22Rv1 (cell line): ENCODE measurements at regions not wholly inside any gene's neighbourhood (a gene's known extent, or its start where the extent isn't known, plus 50 kb on each side); places are given as distances from the start of the nearest gene placed in this dataset.

ENCODE experiments used
- H3K27ac ChIP-seq: fragments of 450-650 bp; 2 replicates; pipeline ENCODE4 v1.5.1; 2017
- ZFX ChIP-seq: fragments of 450-650 bp; IDR thresholded peaks from 2 replicates; pipeline ENCODE4 v1.6.1; 2017; ENCODE audit warnings: antibody characterized with exemption, borderline replicate concordance
- TF ChIP-seq, protein P1 (sequence below): fragments of 450-650 bp; IDR thresholded peaks from 2 replicates; pipeline ENCODE4 v1.5.1; 2017; ENCODE audit warnings: mild to moderate bottlenecking

GRCh38 chr5:103772248-103772647, 209.7 kb upstream of the NUDT12 start:
- TF ChIP-seq ZFX: no peak
- TF ChIP-seq, protein P1, sequence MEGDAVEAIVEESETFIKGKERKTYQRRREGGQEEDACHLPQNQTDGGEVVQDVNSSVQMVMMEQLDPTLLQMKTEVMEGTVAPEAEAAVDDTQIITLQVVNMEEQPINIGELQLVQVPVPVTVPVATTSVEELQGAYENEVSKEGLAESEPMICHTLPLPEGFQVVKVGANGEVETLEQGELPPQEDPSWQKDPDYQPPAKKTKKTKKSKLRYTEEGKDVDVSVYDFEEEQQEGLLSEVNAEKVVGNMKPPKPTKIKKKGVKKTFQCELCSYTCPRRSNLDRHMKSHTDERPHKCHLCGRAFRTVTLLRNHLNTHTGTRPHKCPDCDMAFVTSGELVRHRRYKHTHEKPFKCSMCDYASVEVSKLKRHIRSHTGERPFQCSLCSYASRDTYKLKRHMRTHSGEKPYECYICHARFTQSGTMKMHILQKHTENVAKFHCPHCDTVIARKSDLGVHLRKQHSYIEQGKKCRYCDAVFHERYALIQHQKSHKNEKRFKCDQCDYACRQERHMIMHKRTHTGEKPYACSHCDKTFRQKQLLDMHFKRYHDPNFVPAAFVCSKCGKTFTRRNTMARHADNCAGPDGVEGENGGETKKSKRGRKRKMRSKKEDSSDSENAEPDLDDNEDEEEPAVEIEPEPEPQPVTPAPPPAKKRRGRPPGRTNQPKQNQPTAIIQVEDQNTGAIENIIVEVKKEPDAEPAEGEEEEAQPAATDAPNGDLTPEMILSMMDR: no peak
- H3K27ac ChIP-seq: no peak overlapping the region

DNA sequence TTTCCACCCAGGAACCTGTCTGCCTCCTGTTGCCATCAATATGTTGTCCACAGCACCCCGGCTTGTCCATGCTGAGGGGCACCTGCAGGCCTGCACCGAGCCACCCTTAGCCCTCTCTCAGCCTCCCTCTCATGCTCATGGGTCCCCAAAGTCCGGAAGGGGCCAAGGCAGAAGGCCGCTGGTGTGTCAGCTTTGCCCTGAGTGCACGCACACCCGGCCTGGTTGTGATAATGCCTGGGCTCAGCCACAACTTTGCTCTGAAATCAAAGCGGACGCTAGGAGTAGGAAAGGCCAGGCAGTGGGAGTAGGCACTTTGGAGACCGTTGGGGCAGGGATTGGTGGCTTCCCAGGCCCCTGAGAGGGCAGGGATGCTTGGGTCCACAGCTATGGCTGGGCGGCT, 201.8 kb upstream of the NUDT12 start:
- TF ChIP-seq, protein P1: no peak
- no peak for TF ChIP-seq ZFX
- no peak overlapping the region for H3K27ac ChIP-seq

DNA sequence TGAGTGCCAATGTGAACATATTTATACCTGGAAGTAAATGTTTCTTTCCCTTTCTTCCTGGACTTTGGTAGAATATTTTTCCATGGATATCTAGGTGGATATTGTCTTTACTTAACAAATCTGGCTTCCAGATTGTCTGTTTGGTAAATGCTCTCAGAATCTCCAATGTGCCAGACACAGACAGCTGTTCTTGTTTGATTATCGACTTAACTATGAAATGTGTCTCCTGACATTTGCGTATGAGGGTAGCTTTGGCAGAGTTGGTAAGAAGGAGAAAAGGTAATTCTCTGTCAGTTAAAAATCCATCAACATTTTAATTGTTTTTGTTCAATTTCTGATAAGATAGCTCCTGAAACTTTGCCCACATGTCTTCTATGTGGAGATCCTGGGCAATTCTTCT, 196.4 kb upstream of the NUDT12 start:
- no peak for TF ChIP-seq ZFX
- TF ChIP-seq, protein P1: no peak
- H3K27ac ChIP-seq: no peak overlapping the region

DNA sequence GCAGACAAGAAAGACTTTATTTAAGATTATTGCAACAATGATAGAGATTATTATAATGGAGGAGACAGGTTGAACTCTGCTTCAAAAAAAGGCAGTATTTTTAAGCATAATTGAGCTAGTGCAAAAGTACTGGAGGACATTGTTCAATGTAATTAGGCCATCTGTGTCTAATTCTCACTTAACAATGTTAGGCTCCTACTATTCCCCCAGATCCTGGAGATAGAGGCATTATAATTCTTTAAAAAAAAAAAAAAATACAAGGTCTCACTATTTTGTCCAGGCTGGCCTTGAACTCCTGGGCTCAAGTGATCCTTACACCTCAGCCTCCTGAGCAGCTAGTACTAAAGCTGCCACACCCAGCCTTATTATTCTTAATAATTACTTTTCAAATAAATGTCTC, 193.4 kb upstream of the NUDT12 start:
- no peak overlapping the region for H3K27ac ChIP-seq
- no peak for TF ChIP-seq ZFX
- TF ChIP-seq, protein P1: no peak

DNA sequence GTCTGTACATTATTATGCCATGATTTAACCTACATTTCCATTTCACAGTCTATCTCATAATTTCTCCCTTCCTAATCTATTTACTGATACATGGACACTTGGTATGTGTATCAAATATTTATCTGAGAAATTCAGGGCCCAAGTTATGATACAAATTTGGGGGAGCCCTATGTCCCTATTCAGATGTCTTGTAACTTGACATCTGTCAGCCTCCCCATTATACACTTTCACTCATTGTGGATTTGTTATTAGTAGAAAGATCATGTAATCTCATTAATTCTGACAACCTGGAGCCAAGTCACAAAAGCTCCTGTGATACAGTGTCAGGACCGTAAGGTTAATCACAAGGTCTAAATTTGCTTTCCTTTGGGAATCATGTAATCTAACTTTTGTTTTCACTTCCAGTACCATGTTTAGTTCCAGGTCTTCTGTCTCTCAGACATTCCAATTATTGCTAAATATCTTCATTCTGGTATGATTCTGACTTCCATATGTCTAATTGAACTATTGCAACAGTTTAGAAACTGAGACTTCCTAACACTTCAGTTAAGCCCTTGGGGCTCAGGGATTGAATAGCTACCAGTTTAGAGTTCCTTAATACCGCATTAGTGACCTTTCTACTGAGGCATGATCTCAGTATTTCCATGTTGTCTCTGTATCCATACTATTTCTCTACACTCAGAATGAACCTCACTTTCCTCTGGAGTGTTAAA, 182.9 kb upstream of the NUDT12 start:
- no peak overlapping the region for H3K27ac ChIP-seq
- TF ChIP-seq, protein P1: no peak
- TF ChIP-seq ZFX: no peak

DNA sequence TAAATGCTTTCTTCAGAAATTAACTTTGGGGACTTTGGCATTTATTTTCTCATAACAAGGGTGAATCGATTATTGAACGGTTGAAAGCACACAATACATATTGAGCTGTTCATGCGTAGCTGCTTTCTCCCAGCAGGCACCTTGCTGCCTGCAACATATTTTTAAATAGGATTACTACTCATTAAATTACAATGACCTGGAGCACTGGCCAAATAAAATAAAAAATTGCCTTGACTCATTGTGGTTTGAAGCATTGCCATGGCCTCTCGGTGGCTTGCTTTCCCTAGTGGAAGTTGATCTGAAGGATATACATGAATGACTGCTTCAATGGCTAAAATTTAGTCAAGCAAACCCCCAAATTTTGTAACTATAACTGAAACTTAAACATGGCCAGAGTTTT, 181.6 kb upstream of the NUDT12 start:
- no peak for TF ChIP-seq ZFX
- TF ChIP-seq, protein P1: no peak
- H3K27ac ChIP-seq: no peak overlapping the region

DNA sequence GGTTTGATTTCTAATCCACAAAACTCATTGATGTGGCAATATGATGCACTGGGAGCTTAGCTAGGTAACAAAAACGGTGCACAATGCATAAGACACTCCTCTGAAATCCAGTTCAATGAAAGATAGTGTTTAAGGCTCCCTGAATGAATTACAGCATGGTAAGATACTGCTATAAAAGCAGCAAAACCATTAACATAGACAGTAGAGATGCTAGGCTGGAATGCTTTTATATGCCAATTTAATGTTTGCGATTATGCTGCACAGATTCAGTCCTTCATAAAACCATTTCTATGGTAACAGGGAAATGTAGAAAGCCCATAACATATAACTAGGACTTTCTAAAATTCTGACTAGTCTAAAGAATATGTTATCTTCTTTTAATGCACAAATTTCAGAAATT, 180.8 kb upstream of the NUDT12 start:
- no peak overlapping the region for H3K27ac ChIP-seq
- TF ChIP-seq, protein P1: no peak
- no peak for TF ChIP-seq ZFX
